ENCODE measurements at regions not wholly inside any gene's neighbourhood (a gene's known extent, or its start where the extent isn't known, plus 50 kb on each side); places are given as distances from the start of the nearest gene placed in this dataset.

DNA sequence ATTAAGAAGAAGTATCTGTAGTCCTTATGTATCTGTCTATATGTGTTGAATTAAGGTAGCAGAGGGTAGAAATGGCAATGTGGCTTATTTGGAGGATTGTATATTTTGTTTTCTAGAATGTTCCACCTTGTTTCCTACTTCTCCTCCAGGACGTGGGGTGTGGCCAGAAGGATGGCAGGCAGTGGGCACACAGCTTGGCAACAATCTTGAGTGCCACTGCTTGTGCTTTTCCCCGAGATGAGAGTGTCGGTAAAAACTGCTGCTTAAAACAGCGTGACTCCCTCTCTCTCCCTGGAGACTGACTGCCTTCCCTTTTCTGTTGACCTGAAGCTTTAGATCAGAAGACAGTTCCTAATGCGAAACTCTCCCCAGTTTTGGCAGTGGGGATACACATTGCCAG is 61.2 kb downstream of the FAT3 start:
- ChIA-PET CTCF (no interaction called here), POLR2A (no interaction called here)
- H3K27ac ChIP-seq (ENCODE audit: low read depth, low read length) = no peak overlapping the region

GRCh38 chr11:92286709-92287108 is 62.1 kb downstream of the FAT3 start:
- no peak overlapping the region for H3K27ac ChIP-seq (ENCODE audit: low read depth, low read length)
- CTCF ChIA-PET = no interaction called here
- TF ChIP-seq CTCF (IDR thresholded peaks at IDR 0.05; ENCODE audit: low read depth, low read length) = no peak
- no peak overlapping the region for H3K4me3 ChIP-seq (ENCODE audit: low read depth, low read length)
- POLR2A ChIA-PET = no interaction called here
- H3K27me3 ChIP-seq (ENCODE audit: control insufficient read depth, insufficient read depth, low read length) = no peaks in the 10 kb centered on the region
- DNase-seq (ENCODE audit: low read depth, low spot score) = no peak
- H3K9me3 ChIP-seq (ENCODE audit: control insufficient read depth, insufficient read depth, low read length) = no peaks in the 10 kb centered on the region

More for the DNA sequence above, 61.2 kb downstream of the FAT3 start:
- DNase-seq (ENCODE audit: low read depth, low spot score) = no peak
- no peak overlapping the region for H3K4me3 ChIP-seq (ENCODE audit: low read depth, low read length)
- no peaks in the 10 kb centered on the region for H3K27me3 ChIP-seq (ENCODE audit: control insufficient read depth, insufficient read depth, low read length)
- H3K9me3 ChIP-seq (ENCODE audit: control insufficient read depth, insufficient read depth, low read length) = no peaks in the 10 kb centered on the region
- no peak for TF ChIP-seq CTCF (IDR thresholded peaks at IDR 0.05; ENCODE audit: low read depth, low read length)

DNA sequence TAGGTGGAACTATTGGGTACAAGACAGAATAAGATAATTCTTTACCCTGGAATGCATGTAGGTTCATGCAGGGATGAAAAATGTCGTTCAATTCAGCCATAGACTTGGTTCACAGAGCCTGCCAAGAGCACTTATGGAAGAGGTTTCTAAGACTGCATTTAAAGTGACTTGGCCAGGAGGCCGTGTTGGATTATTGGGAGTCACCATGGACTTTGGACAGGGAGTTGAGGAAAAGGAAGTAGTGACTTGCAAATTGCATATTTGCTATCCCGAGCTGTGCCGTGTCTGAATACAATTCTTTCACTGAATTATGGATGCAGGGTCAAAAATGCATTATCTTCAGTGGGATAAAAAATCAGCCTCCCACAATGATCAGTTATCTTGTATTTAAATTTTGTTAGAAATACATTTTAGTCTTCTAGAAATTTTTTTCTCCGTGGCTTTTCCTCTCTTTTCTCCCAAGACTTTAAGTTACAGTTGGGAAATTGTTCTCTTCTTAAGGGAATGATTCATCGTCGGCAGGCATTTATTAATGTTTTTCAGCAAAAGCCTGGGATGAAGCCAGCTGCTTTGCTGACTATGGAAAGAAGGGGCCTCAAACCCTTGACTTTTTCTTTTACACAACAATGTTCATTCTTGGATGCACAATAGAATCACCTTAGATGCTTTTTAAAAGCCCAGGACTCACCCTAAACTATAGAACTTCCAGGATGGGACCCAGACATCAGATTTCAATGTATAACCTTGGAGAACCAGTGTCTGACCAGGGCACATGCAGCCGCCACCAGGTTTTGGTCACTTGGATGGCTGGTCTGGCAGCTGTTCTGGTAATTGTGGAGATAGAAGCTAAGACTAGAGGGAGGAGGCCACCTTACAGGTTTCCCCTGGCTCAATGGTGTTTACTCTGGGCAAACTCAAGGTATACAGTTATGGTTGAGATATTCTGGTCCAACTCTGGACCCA is 70.8 kb downstream of the FAT3 start:
- no peak overlapping the region for H3K27ac ChIP-seq (ENCODE audit: low read depth, low read length)
- no peak overlapping the region for H3K4me3 ChIP-seq (ENCODE audit: low read depth, low read length)
- H3K27me3 ChIP-seq (ENCODE audit: control insufficient read depth, insufficient read depth, low read length) = no peaks in the 10 kb centered on the region
- ChIA-PET POLR2A (no interaction called here), CTCF (no interaction called here)
- TF ChIP-seq CTCF (IDR thresholded peaks at IDR 0.05; ENCODE audit: low read depth, low read length) = no peak
- no peaks in the 10 kb centered on the region for H3K9me3 ChIP-seq (ENCODE audit: control insufficient read depth, insufficient read depth, low read length)
- no peak for DNase-seq (ENCODE audit: low read depth, low spot score)

DNA sequence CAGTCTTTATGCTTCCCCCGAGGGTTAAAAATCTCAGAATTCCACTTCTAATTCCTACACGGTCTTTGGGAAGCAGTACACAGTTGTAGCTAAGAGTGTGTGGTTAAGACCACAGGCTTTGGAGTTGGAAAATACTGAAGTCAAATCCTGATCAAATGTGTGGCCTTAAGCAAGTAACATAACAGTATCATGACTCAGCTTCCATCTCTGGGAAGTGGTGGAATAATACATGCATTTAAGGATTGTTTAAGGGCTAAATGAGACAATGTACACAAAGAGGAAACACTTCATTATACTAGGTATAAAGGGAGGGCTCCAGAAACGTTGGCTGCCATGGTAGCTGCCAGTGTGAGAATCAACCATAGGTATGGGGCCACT is 71.5 kb downstream of the FAT3 start:
- ChIA-PET CTCF (no interaction called here), POLR2A (no interaction called here)
- TF ChIP-seq CTCF (IDR thresholded peaks at IDR 0.05; ENCODE audit: low read depth, low read length) = no peak
- Histone ChIP-seq H3K9me3 (ENCODE audit: control insufficient read depth, insufficient read depth, low read length) (no peaks in the 10 kb centered on the region), H3K27me3 (ENCODE audit: control insufficient read depth, insufficient read depth, low read length) (no peaks in the 10 kb centered on the region), H3K4me3 (ENCODE audit: low read depth, low read length) (no peak overlapping the region), H3K27ac (ENCODE audit: low read depth, low read length) (no peak overlapping the region)
- DNase-seq (ENCODE audit: low read depth, low spot score) = no peak

Data from AG04450 (cell line).